Putamen (tissue), 1 donor: ENCODE measurements at regions not wholly inside any gene's neighbourhood (a gene's known extent, or its start where the extent isn't known, plus 50 kb on each side); places are given as distances from the start of the nearest gene placed in this dataset.

Source experiments
- DNase-seq: peaks from one replicate; pipeline ENCODE4 v3.0.0-alpha.2; 2016; ENCODE audit warnings: low spot score

GRCh38 chr12:69096669-69097335 is 142.6 kb upstream of the CPSF6 start:
- DNase-seq: no peak

GRCh38 chr12:69097619-69098368 is 141.6 kb upstream of the CPSF6 start:
- DNase-seq: no peak

GRCh38 chr12:69099201-69099837 is 140.1 kb upstream of the CPSF6 start:
- DNase-seq: no peak

GRCh38 chr12:69101505-69101904 is 137.9 kb upstream of the CPSF6 start:
- DNase-seq: no peak

- peak; percentile 10 for DNase-seq
These were observed 136.5 kb upstream of the CPSF6 start for GRCh38 chr12:69102856-69103255.

GRCh38 chr12:69105101-69105962 is 134.0 kb upstream of the CPSF6 start:
- no peak for DNase-seq

GRCh38 chr12:69106482-69107118 is 132.8 kb upstream of the CPSF6 start:
- DNase-seq: no peak

GRCh38 chr12:69107541-69107940 is 131.8 kb upstream of the CPSF6 start:
- no peak for DNase-seq

GRCh38 chr12:69108037-69108436 is 131.3 kb upstream of the CPSF6 start:
- DNase-seq: no peak

GRCh38 chr12:69112616-69113015 is 126.8 kb upstream of the CPSF6 start:
- DNase-seq: no peak

- no peak for DNase-seq
These were observed 124.3 kb upstream of the CPSF6 start for GRCh38 chr12:69115099-69115498.

- no peak for DNase-seq
These were observed 123.4 kb upstream of the CPSF6 start for GRCh38 chr12:69115951-69116350.

GRCh38 chr12:69117566-69118266 is 121.7 kb upstream of the CPSF6 start:
- no peak for DNase-seq

GRCh38 chr12:69118516-69118915 is 120.9 kb upstream of the CPSF6 start:
- DNase-seq: no peak

- DNase-seq: no peak
These were observed 119.6 kb upstream of the CPSF6 start for GRCh38 chr12:69119770-69120169.

- DNase-seq: no peak
These were observed 119.0 kb upstream of the CPSF6 start for GRCh38 chr12:69120354-69120753.

GRCh38 chr12:69123311-69123710 is 116.1 kb upstream of the CPSF6 start:
- DNase-seq: no peak

- no peak for DNase-seq
These were observed 115.3 kb upstream of the CPSF6 start for GRCh38 chr12:69123919-69124638.

- no peak for DNase-seq
These were observed 110.4 kb upstream of the CPSF6 start for GRCh38 chr12:69129017-69129416.

- DNase-seq: no peak
These were observed 109.8 kb upstream of the CPSF6 start for GRCh38 chr12:69129564-69129963.
